D341Med (cell line): ENCODE measurements at regions not wholly inside any gene's neighbourhood (a gene's known extent, or its start where the extent isn't known, plus 50 kb on each side); places are given as distances from the start of the nearest gene placed in this dataset.
"Not testable (repeated sequence)": the region's sequence is repeated elsewhere in the genome, so short reads cannot be mapped to it uniquely, and the experiment has no call there.

ENCODE experiments used
- DNase-seq: peaks from one replicate; pipeline ENCODE4 v3.0.0; 2012; ENCODE audit warnings: low spot score

- not testable (repeated sequence) for DNase-seq
Observed at GRCh38 chr15:20267051-20267730, 274.4 kb downstream of the GOLGA6L6 start.

- not testable (repeated sequence) for DNase-seq
Observed at GRCh38 chr15:20265710-20266109, 275.9 kb downstream of the GOLGA6L6 start.

- not testable (repeated sequence) for DNase-seq
Observed at GRCh38 chr15:20261321-20262280, 280.0 kb downstream of the GOLGA6L6 start.

- not testable (repeated sequence) for DNase-seq
Observed at GRCh38 chr15:20260650-20261049, 280.9 kb downstream of the GOLGA6L6 start.

GRCh38 chr15:20259559-20260190 is 281.9 kb downstream of the GOLGA6L6 start:
- not testable (repeated sequence) for DNase-seq

- DNase-seq: not testable (repeated sequence)
Observed at GRCh38 chr15:20256394-20256793, 285.2 kb downstream of the GOLGA6L6 start.

GRCh38 chr15:20255641-20256040 is 286.0 kb downstream of the GOLGA6L6 start:
- DNase-seq: peak; percentile 8

GRCh38 chr15:20253047-20253615 is 288.5 kb downstream of the GOLGA6L6 start:
- DNase-seq: not testable (repeated sequence)

- not testable (repeated sequence) for DNase-seq
Observed at GRCh38 chr15:20252040-20252439, 289.6 kb downstream of the GOLGA6L6 start.

- peak; percentile 19 for DNase-seq
Observed at GRCh38 chr15:20251214-20252005, 290.2 kb downstream of the GOLGA6L6 start.

- DNase-seq: not testable (repeated sequence)
Observed at GRCh38 chr15:20250206-20250605, 291.4 kb downstream of the GOLGA6L6 start.

- DNase-seq: peak; percentile 6
Observed at GRCh38 chr15:20249677-20249970, 292.0 kb downstream of the GOLGA6L6 start.

- DNase-seq: peak; percentile 9
Observed at GRCh38 chr15:20248434-20248833, 293.2 kb downstream of the GOLGA6L6 start.

GRCh38 chr15:20247137-20247536 is 294.5 kb downstream of the GOLGA6L6 start:
- DNase-seq: not testable (repeated sequence)

- DNase-seq: peak; percentile 14
Observed at GRCh38 chr15:20246624-20247023, 295.0 kb downstream of the GOLGA6L6 start.

- not testable (repeated sequence) for DNase-seq
Observed at GRCh38 chr15:20245856-20246255, 295.7 kb downstream of the GOLGA6L6 start.

GRCh38 chr15:20244792-20245191 is 296.8 kb downstream of the GOLGA6L6 start:
- peak; percentile 25 for DNase-seq

- not testable (repeated sequence) for DNase-seq
Observed at GRCh38 chr15:20243486-20244240, 297.9 kb downstream of the GOLGA6L6 start.

GRCh38 chr15:20240366-20240917 is 301.2 kb downstream of the GOLGA6L6 start:
- DNase-seq: peak; percentile 10

GRCh38 chr15:20239186-20239585 is 302.4 kb downstream of the GOLGA6L6 start:
- not testable (repeated sequence) for DNase-seq
